ENCODE measurements at regions not wholly inside any gene's neighbourhood (a gene's known extent, or its start where the extent isn't known, plus 50 kb on each side); places are given as distances from the start of the nearest gene placed in this dataset.
A peak's percentile ranks its signal among the peaks of the same experiment; 100 is the strongest.

DNA sequence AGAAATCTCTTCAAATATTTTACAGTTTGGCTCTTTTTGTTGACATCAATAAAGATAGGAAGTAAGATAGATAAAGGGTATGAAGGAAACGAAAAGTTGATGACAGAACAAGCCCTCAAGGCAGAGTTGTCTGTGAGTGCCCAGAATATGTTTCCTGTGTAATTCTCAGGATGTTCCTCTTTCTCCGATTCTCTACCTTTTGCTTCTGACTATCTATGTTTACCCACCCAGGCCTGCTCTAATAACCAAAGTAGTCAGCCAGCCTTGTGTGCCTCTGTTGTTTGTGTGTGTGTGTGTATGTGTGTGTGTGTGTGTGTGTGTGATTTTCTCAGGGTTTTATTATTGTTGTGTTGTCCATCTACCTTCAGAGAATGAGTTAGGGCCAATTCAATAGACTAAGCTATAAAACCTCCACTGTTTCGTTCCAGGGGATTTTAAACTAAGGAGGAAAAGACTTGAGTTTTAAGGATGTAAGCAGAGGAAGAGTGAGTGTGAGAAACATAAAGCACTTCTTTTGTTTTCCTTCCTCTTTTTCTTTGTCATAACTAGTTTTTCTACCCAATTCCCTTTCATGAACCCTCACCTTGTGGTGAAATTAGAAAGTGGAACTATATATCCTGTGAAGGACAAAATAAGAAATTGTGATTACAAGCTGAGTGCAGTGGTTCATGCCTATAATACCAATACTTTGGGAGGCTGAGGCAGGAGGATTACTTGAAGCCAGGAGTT lies 627.4 kb upstream of the NR5A2 start:
- DNase-seq: no peak
- intact Hi-C loops (cut with DNase I): no loop called here

DNA sequence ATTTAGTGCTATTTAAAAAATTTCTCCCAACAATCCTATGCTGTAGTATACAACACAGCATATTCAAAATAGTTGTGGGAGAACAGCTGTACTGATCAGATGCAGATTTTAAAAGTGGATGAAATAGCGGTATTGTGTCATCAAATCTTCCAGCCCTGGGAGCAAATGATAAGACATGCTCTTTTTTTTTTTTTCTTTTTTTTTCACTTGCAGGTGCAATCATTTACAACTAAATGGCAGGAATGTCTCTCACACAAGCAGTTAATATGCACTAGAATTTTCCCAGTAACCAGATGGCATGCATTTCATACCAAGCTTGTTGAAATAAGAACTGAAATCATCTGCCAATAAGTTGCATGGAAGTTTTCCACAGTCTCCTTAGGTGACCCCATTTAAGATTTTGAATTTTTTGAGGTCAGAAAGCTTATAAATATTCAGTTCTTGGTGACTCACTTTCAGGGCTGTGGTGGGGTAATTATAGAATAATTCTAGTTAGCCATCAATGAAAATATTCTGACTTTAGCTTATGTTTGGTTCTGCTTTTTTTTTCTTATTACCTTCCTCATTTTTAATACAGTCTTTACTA lies 623.9 kb upstream of the NR5A2 start:
- intact Hi-C loops (cut with DNase I): no loop called here
- no peak for DNase-seq

DNA sequence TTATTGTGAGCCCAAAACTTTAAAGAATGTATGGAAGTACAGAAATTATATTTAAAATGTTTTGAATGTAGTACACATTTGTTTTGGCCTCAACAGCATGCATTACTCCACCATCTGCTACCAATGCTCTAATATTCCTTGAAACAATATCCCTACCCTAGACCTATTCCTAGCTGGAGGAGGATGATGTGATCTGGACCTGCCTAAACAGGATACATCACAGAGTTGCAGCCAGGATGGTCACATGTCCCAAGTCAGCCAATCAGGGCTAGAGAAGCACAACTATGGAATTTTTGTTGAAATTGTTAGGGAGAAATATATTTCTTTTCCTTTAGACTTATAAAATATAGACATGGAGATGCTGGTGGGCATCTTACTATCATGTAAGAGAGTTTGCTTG lies 623.3 kb upstream of the NR5A2 start:
- intact Hi-C loops (cut with DNase I): no loop called here
- no peak for DNase-seq

DNA sequence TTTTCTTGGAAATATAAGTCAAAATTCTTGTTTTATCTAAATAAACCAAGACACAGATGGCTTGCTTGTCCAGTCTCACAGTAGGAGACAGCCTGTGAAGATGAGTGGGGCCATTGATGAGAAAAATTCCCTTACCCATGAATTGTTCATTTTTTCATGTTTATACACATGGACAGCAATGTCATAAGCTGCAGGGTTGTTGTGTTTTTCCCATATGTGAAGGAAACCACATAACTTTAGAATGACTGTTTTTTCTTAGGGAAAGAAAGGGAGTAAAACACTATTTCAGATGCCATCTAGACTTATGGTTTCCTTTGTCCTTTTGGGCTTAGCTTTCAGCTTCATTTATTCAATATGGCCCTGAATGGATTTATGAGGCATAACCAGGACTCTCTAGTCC lies 622.5 kb upstream of the NR5A2 start:
- DNase-seq: no peak
- intact Hi-C loops (cut with DNase I): no loop called here

DNA sequence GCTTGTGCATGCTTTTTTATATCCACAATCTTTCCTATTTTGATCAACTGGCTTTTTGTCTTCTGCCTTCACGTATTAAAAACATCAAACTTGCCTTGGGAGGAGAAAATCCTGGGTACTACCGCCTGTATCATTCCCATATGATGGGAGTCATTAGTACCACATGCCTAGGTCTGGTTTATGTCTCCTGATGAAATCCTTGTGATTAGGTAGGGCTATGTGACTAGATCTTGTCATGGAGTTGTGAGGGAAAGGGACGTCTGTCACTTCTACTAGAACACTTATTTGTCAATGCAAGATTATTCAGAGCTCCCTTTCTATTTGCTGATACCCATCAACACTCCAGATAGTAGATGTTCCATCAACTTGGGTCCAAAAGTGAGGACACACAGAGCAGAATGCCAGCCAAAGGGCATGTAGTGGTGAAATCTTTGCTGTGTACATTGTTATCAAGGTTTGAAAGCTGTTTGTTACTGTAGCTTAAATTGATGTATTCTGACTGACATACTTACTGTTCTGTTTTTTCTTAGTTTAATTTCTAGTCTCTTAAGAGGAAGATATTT lies 621.8 kb upstream of the NR5A2 start:
- intact Hi-C loops (cut with DNase I): no loop called here

DNA sequence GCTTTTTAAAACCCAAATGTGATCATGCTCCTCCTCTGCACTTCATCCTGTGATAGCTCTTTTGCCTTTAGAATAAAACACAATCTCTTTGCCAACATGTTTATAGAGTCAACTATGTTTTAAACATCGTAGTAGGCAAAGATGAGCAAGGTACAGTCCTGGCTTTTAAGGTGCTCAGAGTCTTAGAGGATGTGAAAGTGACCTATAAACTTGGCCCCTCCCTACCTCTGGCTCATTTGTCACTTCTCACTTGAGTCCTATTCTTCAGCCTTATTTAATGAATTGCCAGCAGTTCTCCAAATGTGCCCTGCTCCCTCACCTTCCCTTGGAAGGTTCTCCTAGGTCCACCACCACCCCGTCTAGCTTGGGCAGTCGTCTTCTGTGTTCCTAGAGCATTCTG lies 617.0 kb upstream of the NR5A2 start:
- no peak for DNase-seq
- intact Hi-C loops (cut with DNase I): no loop called here

More for the DNA sequence above, 621.8 kb upstream of the NR5A2 start:
- DNase-seq: no peak

DNA sequence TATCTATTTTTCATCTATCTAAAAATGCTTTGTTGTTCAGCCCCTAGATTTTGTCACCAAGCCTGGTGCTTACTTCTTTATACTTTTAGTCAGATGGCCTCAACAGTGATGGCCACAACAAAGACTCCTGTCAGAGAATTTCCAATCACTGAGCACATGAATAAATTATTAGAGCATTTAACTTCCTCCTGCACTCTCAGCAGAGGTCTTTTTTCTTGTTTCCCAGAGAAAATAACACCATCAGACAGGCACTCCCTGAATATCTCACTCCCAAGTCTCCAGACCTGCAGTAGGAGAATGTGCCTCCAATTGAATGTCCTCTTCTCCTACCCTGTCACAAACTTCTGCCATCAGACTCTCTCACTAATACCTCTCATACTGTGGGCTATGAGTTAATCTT lies 616.0 kb upstream of the NR5A2 start:
- intact Hi-C loops (cut with DNase I): no loop called here
- DNase-seq: no peak

DNA sequence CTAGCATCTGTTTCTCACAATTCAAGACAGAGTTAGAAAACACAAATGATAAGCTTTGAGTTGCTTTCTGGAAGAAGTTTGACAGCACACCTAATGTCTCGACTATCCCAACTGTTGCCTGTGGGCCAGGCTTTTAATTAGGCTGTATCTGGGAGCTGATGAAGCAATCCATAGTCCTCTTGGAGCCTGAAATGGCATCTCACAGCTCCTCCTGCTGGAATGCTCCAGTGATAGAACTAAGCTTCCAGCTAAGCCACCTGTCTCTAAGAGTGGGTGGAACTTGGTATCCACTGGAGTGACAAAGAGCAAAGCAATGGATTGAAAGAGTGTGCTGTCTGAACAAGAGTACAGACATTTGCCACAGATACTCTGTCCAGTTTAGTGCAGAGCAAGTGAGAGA lies 605.3 kb upstream of the NR5A2 start:
- intact Hi-C loops (cut with DNase I): no loop called here
- no peak for DNase-seq

DNA sequence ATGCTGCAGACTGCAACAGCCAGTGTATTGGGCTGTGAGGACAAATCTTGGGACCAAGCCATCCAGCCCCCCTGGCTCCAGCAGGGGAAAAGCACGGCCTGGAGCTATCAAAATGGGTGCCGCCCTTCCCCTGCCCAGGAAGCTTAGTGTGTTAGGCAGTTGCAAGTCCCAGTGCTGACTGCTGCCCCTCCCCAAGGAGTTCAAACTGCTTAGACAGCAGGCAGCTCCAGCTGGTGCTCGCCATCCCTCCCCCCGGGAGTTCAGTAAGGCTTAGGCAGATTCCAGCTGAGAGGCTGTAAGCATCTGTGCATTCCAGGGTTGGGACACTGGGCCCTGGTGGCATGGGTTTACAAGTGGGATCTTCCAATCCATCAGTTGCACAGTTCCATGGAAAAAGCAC lies 579.6 kb upstream of the NR5A2 start:
- DNase-seq: no peak
- intact Hi-C loops (cut with DNase I): no loop called here

DNA sequence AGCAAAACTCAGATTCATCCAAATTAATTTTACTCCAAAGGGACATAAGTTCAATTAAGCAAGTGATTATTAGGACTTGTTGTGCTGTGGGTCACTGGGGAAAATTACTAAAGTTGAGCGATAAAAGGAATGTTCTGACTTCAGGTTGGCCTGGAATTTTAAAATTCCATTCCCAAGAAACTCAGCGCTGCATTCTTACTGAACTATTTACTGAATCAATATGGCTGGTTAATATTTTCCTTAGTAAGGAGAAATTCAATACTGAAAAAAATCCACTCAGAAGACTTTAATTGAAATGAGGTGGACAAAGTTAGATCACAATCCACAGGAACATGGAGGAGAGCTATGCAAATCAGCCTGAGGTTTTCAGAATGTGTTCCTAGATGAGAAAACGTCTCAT lies 578.9 kb upstream of the NR5A2 start:
- intact Hi-C loops (cut with DNase I): no loop called here
- no peak for DNase-seq

DNA sequence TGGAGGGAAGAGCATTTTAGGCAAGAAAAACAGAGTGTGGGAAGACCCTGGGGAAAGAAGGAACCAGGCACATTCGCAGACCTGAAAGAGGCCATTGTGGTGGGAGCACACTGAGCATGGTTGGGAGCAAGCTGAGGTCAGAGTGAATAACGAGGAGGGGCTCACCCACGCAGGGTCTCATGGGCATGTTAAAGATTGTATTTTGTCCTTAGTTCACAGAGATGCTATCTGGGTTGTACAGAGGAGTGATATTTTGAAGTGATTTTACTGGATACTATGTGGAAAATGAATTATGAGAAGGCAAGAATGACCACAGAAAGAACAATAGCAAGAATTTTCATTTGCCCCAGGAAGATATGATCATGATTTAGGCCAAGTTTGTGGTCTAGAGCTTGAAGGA lies 578.3 kb upstream of the NR5A2 start:
- intact Hi-C loops (cut with DNase I): no loop called here
- no peak for DNase-seq

DNA sequence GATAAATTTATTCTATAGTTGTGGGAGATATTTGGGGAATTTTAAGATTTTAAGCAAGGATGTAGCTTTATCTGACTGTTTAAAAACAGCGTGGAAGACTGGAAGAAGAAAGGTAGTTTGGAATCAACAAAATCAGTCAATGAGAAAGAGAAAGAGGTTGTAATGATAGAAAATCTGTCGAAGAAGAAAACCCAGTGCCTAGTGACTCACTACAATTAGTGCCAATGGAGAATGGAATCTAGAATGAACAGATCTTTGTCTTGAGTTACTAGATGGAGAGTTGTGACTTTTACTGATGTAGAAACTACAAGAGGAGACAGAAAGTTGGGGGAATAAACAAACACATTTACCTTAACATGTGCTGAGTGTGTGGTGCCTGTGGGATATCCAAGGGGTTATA lies 577.8 kb upstream of the NR5A2 start:
- intact Hi-C loops (cut with DNase I): no loop called here
- no peak for DNase-seq

DNA sequence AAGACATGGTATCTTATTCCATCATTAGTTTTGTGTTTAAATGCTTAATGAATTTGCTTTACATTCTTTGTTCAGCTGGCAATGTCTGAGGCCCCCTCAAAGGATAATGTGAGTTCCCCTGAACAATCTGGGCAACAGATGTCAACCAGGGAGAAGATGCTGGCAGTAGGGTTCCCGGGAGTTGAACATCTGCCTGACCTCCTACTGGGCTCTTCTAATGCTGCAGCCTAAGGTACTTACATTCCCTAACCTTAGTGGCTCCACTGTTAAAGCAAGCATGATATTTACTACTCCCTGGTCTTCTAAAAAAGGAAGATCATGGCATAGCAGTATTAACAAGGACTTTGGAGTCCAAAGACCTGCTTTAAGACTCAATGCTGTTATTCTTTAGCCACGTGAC lies 574.9 kb upstream of the NR5A2 start:
- no peak for DNase-seq
- intact Hi-C loops (cut with DNase I): no loop called here

DNA sequence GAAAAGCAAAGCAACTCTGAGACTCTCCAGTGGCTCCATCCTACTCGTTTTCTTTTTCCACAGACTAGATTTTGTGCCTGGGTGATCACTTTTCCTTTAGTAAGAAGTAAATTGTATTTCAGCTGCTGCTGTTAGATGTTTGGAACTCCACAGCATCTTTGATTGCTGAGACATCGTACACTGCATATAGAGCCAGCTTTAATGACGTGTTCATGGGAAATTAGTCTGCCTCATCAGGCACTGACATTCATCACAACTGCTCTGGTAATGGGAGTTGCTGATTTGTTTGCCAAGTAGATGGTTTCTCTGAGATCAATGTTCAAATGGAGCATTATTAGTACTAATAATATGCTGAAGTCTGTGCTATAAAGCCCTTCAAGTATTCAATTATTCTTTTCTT lies 573.8 kb upstream of the NR5A2 start:
- no peak for DNase-seq

DNA sequence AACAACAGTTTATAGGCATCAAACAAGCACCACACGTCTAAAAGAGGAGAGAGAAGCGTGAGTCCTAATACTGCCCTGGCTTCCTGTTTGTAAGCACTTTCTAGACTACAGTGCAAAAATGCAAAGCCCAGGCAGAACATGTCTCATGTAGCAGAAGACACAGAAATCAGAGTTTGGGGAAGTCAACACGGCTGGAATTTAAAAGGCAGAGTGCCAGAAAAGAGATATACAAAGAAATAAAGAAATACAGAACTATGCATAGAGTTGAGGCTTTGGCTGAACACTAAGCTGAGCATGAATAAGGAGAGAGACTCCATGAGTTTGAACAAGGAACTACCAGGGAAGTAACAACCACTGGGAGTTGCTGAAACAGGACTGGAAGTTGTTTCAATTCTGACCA lies 566.6 kb upstream of the NR5A2 start:
- intact Hi-C loops (cut with DNase I): no loop called here
- no peak for DNase-seq

More for the DNA sequence above, 573.8 kb upstream of the NR5A2 start:
- intact Hi-C loops (cut with DNase I): no loop called here

DNA sequence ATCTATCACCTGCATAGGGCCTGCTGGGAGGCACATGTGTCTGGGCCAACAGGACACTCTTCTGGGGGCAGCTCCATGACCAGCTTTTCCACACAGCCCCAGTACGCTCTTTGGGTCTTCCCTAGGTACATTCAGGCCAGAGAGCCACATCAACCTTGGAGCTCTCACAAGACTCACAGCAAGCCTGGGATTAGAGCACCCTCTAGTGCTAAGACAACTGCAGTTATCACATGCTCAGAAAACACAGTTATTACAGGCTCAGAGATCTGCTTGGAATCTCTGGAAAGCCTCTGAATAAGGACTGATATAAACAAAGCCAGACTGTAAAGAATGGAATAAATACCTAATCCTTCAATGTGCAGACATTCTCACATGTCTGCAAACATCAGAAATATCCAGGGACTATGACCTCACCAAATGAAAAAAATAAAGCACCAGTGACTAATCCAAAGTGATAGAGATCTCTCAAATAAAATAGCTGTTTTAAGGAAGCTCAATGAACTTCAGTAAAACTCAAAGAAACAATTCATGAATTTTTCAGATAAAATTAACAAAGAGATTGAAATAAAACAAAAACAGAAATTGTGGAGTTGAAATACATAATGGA lies 563.9 kb upstream of the NR5A2 start:
- DNase-seq: peak in 1 of 42 donors; percentile 1
- intact Hi-C loops (cut with DNase I): no loop called here

DNA sequence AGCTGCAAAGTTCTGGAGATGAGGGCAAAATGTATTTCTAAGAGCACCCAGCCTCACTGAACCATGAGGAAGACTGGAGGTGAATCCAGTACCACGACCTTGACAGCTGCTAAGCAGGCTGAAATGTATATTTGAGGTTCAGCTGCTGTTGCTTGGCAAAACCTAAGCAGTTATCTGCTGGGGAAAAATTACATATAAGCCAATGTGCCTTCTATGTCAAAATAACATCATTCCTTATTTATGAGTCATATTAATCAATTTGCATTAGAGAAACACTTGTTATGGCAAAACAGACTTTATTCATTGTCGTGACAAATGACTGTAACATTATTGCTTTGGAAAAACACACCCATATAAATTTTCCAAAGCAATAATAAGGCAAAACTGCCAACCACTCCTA lies 560.5 kb upstream of the NR5A2 start:
- intact Hi-C loops (cut with DNase I): no loop called here
- DNase-seq: no peak

DNA sequence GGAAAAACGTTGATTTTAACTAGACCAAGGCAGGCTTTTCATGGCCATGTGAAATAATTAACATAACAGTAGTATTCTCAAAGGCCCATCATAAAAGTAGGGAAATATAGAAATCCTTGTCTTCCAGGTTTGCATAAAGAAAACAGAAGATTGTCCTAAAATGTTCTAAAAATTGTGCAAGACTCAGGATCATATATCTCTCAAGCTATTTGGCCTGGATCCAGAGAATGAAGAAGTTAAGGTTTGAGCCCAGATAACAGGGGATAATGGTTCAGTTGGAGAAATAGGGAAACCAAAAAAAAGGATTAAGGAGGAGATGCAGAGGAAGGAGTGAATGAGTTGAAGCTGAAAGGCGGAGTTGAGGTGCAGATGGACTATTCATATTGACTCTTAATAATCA lies 555.5 kb upstream of the NR5A2 start:
- intact Hi-C loops (cut with DNase I): no loop called here

DNA sequence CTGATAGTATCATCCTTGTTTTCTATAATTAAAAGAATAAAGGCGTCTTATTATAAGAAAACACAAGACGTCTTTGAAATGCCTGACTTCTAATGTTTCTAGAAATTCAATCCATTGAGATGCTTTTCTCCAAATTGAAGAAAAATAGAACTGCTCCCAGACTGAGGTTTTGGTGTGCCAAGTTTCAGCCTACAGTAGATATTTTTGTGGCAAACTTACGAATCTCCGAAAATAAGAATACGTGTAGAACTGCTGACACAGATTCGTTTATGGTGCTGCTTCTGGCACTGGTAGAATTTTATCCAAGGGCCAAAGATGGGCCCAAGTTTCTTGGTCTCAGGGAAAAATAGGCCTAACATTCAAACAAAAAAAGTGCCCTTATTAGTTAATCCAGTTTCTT lies 554.5 kb upstream of the NR5A2 start:
- intact Hi-C loops (cut with DNase I): no loop called here
- DNase-seq: no peak

More for the DNA sequence above, 555.5 kb upstream of the NR5A2 start:
- DNase-seq: no peak

DNA sequence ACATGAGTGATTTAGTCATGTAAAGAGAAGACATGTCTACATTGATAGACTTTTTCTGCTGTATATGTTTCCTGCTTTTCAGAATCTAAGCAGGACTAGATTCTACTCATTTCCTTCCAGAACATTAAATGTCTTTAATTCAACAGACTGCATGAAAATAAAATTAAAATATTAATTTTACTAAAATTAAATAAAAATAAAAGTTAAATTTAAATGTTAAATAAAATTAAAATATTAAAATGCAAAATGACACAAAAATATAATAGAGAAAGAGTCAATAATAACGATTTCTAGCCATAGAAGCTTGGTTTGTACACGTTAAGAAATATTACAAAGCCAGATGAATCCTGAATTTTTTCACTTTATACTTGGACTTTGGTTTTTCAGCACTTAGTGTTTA lies 552.8 kb upstream of the NR5A2 start:
- intact Hi-C loops (cut with DNase I): no loop called here
- no peak for DNase-seq

DNA sequence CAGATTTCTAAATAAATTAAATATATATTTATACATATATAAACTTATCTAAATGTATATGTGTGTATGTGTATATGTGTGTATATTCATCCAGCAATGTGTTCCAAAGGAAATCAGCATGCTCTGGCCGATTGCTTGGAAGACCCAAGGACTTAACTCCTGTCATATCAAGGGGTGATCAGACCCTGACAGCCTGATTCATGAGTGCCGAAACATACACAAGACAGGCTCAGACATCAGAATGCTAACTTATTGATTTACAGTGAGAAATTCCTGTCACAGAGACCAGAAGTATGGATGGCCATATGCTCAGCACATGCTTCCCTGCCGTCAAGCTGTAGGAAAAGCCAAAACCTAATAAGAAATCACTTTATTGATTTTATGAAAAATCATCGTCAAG lies 545.1 kb upstream of the NR5A2 start:
- DNase-seq: no peak
- intact Hi-C loops (cut with DNase I): no loop called here
